ENCODE measurements at regions not wholly inside any gene's neighbourhood (a gene's known extent, or its start where the extent isn't known, plus 50 kb on each side); places are given as distances from the start of the nearest gene placed in this dataset.

- no peaks in the 10 kb centered on the region for H3K36me3 ChIP-seq (ENCODE audit: control insufficient read depth, insufficient read depth, low read length)
- no peak for DNase-seq (ENCODE audit: extremely low read depth, insufficient read length)
- no peak for TF ChIP-seq CTCF (IDR thresholded peaks at IDR 0.05; ENCODE audit: insufficient read depth, low read length, poor library complexity, severe bottlenecking)
- H3K4me3 ChIP-seq (replicated peaks; ENCODE audit: low read depth, low read length): no peak overlapping the region
- H3K27me3 ChIP-seq (replicated peaks; ENCODE audit: control insufficient read depth, insufficient read depth, low read length): no peaks in the 10 kb centered on the region
Observed at GRCh38 chr10:93199191-93199751, 125.6 kb downstream of the CYP26A1 start.

- H3K27me3 ChIP-seq (replicated peaks; ENCODE audit: control insufficient read depth, insufficient read depth, low read length): no peaks in the 10 kb centered on the region
- TF ChIP-seq CTCF (IDR thresholded peaks at IDR 0.05; ENCODE audit: insufficient read depth, low read length, poor library complexity, severe bottlenecking): no peak
- DNase-seq (ENCODE audit: extremely low read depth, insufficient read length): no peak
Observed at GRCh38 chr10:93204494-93205485, 131.1 kb downstream of the CYP26A1 start.

GRCh38 chr10:93206652-93207051 lies 133.0 kb downstream of the CYP26A1 start:
- Histone ChIP-seq H3K27me3 (replicated peaks; ENCODE audit: control insufficient read depth, insufficient read depth, low read length) (no peaks in the 10 kb centered on the region), H3K36me3 (ENCODE audit: control insufficient read depth, insufficient read depth, low read length) (no peaks in the 10 kb centered on the region), H3K4me3 (replicated peaks; ENCODE audit: low read depth, low read length) (no peak overlapping the region)
- TF ChIP-seq CTCF (IDR thresholded peaks at IDR 0.05; ENCODE audit: insufficient read depth, low read length, poor library complexity, severe bottlenecking): no peak
- DNase-seq (ENCODE audit: extremely low read depth, insufficient read length): no peak

More at GRCh38 chr10:93204494-93205485, 131.1 kb downstream of the CYP26A1 start:
- no peak overlapping the region for H3K4me3 ChIP-seq (replicated peaks; ENCODE audit: low read depth, low read length)
- no peaks in the 10 kb centered on the region for H3K36me3 ChIP-seq (ENCODE audit: control insufficient read depth, insufficient read depth, low read length)

GRCh38 chr10:93208717-93209464 lies 135.2 kb downstream of the CYP26A1 start:
- H3K4me3 ChIP-seq (replicated peaks; ENCODE audit: low read depth, low read length): no peak overlapping the region
- no peaks in the 10 kb centered on the region for H3K36me3 ChIP-seq (ENCODE audit: control insufficient read depth, insufficient read depth, low read length)
- no peaks in the 10 kb centered on the region for H3K27me3 ChIP-seq (replicated peaks; ENCODE audit: control insufficient read depth, insufficient read depth, low read length)
- no peak for TF ChIP-seq CTCF (IDR thresholded peaks at IDR 0.05; ENCODE audit: insufficient read depth, low read length, poor library complexity, severe bottlenecking)
- no peak for DNase-seq (ENCODE audit: extremely low read depth, insufficient read length)

GRCh38 chr10:93211991-93212390 lies 138.3 kb downstream of the CYP26A1 start:
- Histone ChIP-seq H3K4me3 (replicated peaks; ENCODE audit: low read depth, low read length) (no peak overlapping the region), H3K27me3 (replicated peaks; ENCODE audit: control insufficient read depth, insufficient read depth, low read length) (0 out of 2 replicates have a peak, but pooled peaks cover 2% of the 10 kb centered on the region), H3K36me3 (ENCODE audit: control insufficient read depth, insufficient read depth, low read length) (no peaks in the 10 kb centered on the region)
- DNase-seq (ENCODE audit: extremely low read depth, insufficient read length): no peak
- no peak for TF ChIP-seq CTCF (IDR thresholded peaks at IDR 0.05; ENCODE audit: insufficient read depth, low read length, poor library complexity, severe bottlenecking)

All from GM06990 (cell line).